HL-60 (cell line): ENCODE measurements at regions not wholly inside any gene's neighbourhood (a gene's known extent, or its start where the extent isn't known, plus 50 kb on each side); places are given as distances from the start of the nearest gene placed in this dataset.

Source experiments
- DNase-seq, 2 experiments: peaks; one replicate each; pipeline ENCODE4 v3.0.0-alpha.2; 2010 to 2020; ENCODE audit warnings: low read depth in 1 of 2, low spot score in 1 of 2
- H3K27ac ChIP-seq: fragments of 250-450 bp; sonication (Bioruptor Pico); replicated peaks from 2 replicates; pipeline ENCODE4 v1.5.1; 2020; ENCODE audit warnings: mild to moderate bottlenecking, moderate library complexity
- H3K27me3 ChIP-seq: fragments of 250-450 bp; sonication (Bioruptor Pico); 2 replicates; pipeline ENCODE4 v1.5.1; 2021; ENCODE audit warnings: mild to moderate bottlenecking, moderate library complexity; ENCODE audit not compliant: insufficient read depth, poor library complexity, severe bottlenecking
- H3K4me3 ChIP-seq: replicated peaks from 2 replicates; pipeline ENCODE4 v1.5.1; 2011; ENCODE audit warnings: mild to moderate bottlenecking, control low read depth, low read length; ENCODE audit not compliant: insufficient read depth
- GABPA ChIP-seq: IDR thresholded peaks from 2 replicates; pipeline ENCODE4 v1.6.1; 2012; ENCODE audit warnings: low read depth
- POLR2AphosphoS5 ChIP-seq: IDR thresholded peaks from 2 replicates; pipeline ENCODE4 v1.6.1; 2012; ENCODE audit warnings: low read depth
- SPI1 ChIP-seq: IDR thresholded peaks from 2 replicates; pipeline ENCODE4 v1.6.1; 2012; ENCODE audit warnings: low read depth, mild to moderate bottlenecking, borderline replicate concordance
- TF ChIP-seq, protein P1 (sequence below): IDR thresholded peaks from 2 replicates; pipeline ENCODE4 v1.6.1; 2012; ENCODE audit warnings: low read depth; ENCODE audit not compliant: insufficient replicate concordance
- TF ChIP-seq, protein P2 (sequence below): IDR thresholded peaks from one replicate; pipeline ENCODE4 v1.5.1; 2011; ENCODE audit warnings: low read length, control low read depth, inconsistent platforms; ENCODE audit not compliant: insufficient read depth

DNA sequence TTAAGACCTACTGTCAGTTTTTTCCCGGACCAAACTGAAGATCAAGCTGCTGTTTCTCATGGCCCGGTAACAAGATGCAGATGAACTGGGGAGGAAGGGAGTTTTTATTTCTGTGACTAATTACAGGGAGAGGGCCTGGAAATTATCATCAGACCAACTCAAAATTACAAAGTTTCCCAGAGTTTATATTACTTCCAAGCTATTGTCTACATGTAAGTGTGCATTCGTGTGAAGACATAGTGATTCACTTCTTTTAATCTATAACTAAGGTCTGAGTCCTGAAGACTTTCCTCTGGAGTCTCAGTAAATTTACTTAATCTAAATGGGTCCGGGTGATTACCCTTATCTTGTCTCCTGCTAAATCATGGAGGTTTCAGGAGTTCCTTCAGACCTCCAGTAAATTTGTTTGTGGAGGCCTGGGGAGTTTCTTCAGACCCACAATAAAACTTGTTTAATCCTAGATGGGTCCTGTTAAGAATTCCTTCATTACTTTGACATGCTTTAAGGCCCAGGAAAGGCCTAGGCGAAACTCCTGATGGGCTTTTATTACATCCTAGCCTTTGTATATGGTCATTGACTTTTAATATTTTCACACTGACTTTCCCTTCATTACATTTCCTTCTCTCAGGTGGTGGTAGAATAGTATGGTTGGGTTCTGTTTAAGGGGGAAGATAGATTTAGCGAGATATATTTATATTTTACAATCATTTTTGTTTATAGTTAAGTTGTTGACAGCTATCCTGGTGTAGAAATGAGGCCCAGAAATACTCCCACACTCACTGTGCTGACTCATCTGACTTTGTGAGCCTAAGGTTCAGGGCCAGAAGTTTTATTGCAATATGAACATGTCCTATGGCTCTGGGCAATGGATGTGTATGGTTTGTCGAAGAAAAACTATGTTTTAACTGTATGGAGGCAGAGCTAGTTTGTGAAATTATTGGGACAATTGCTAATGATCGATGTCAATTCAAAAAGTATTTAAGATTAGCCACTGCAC, 627.0 kb upstream of the FBXO33 start:
- TF ChIP-seq SPI1 (no peak), GABPA (no peak)
- no peak for DNase-seq
- Histone ChIP-seq H3K27me3 (no peaks in the 10 kb centered on the region), H3K27ac (no peak overlapping the region), H3K4me3 (no peak overlapping the region)

DNA sequence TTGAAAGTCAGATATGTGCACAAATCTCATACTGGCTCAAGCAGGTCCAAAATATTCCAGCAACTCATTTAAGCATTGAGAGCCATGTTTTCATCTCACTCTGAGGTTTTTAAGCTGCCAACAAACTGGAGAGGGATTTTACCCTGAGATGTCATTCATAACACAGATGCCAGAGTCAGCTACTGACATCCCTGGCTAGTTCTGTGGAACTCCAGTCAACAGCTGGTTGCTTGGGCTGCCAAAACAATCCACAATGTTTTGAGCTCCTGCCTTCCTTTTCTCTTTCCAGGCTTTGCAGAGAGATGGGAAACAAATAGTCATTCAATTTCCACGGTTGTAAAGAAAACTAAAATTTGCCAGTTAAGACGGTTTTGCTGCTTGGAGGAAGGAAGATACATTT, 621.2 kb upstream of the FBXO33 start:
- Histone ChIP-seq H3K27me3 (no peaks in the 10 kb centered on the region), H3K4me3 (no peak overlapping the region), H3K27ac (no peak overlapping the region)
- no peak for DNase-seq
- no peak for TF ChIP-seq GABPA
- TF ChIP-seq SPI1 = no peak
- TF ChIP-seq POLR2AphosphoS5 = no peak
- TF ChIP-seq, protein P1, sequence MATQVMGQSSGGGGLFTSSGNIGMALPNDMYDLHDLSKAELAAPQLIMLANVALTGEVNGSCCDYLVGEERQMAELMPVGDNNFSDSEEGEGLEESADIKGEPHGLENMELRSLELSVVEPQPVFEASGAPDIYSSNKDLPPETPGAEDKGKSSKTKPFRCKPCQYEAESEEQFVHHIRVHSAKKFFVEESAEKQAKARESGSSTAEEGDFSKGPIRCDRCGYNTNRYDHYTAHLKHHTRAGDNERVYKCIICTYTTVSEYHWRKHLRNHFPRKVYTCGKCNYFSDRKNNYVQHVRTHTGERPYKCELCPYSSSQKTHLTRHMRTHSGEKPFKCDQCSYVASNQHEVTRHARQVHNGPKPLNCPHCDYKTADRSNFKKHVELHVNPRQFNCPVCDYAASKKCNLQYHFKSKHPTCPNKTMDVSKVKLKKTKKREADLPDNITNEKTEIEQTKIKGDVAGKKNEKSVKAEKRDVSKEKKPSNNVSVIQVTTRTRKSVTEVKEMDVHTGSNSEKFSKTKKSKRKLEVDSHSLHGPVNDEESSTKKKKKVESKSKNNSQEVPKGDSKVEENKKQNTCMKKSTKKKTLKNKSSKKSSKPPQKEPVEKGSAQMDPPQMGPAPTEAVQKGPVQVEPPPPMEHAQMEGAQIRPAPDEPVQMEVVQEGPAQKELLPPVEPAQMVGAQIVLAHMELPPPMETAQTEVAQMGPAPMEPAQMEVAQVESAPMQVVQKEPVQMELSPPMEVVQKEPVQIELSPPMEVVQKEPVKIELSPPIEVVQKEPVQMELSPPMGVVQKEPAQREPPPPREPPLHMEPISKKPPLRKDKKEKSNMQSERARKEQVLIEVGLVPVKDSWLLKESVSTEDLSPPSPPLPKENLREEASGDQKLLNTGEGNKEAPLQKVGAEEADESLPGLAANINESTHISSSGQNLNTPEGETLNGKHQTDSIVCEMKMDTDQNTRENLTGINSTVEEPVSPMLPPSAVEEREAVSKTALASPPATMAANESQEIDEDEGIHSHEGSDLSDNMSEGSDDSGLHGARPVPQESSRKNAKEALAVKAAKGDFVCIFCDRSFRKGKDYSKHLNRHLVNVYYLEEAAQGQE = no peak

DNA sequence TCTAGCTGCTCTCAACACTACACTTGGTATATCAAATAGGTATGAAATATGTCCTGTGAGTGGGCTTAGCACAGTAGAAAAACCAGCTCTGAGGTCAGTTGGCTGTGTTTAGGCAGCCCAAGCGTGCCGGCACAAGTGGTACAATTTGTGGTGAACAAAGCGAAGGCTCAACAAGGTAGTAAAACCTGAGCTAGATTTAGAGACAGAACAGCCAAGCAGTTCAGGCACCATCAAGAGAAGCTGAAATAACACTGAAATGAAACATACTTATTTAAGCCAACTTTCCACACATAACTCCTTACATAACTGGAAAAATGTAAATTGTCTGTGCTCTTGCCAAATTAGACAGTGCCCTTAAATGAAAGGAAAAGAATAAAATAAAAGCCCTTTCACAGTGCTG, 596.8 kb upstream of the FBXO33 start:
- Histone ChIP-seq H3K4me3 (no peak overlapping the region), H3K27ac (no peak overlapping the region), H3K27me3 (no peaks in the 10 kb centered on the region)
- TF ChIP-seq GABPA = no peak
- TF ChIP-seq, protein P1 = no peak
- no peak for DNase-seq

DNA sequence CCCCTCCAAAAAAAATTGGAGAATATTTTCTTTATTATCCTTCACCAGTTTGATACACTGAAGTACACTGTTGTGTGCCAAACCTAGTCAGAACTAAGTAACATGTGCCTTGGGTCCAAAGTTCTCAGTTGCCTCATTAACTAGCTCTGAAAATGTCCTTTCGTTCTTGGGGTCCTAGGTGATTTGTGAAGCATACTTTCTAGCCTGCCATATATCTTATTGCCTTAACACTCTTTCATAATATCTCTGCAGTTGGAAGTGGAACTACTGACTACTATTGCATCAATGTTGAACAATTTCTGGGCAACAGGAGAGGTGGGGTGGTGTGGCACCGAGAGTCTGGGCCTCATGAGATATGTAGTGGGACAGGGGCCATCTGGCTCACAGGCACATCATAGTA, 592.9 kb upstream of the FBXO33 start:
- Histone ChIP-seq H3K4me3 (no peak overlapping the region), H3K27me3 (no peaks in the 10 kb centered on the region), H3K27ac (no peak overlapping the region)
- no peak for DNase-seq
- TF ChIP-seq, protein P1 = no peak
- no peak for TF ChIP-seq SPI1
- TF ChIP-seq, protein P2, sequence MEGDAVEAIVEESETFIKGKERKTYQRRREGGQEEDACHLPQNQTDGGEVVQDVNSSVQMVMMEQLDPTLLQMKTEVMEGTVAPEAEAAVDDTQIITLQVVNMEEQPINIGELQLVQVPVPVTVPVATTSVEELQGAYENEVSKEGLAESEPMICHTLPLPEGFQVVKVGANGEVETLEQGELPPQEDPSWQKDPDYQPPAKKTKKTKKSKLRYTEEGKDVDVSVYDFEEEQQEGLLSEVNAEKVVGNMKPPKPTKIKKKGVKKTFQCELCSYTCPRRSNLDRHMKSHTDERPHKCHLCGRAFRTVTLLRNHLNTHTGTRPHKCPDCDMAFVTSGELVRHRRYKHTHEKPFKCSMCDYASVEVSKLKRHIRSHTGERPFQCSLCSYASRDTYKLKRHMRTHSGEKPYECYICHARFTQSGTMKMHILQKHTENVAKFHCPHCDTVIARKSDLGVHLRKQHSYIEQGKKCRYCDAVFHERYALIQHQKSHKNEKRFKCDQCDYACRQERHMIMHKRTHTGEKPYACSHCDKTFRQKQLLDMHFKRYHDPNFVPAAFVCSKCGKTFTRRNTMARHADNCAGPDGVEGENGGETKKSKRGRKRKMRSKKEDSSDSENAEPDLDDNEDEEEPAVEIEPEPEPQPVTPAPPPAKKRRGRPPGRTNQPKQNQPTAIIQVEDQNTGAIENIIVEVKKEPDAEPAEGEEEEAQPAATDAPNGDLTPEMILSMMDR = no peak
- no peak for TF ChIP-seq GABPA
- no peak for TF ChIP-seq POLR2AphosphoS5
